HG02571 (cell line): ENCODE measurements at regions not wholly inside any gene's neighbourhood (a gene's known extent, or its start where the extent isn't known, plus 50 kb on each side); places are given as distances from the start of the nearest gene placed in this dataset.

Source experiments
- ATAC-seq: cut with Tn5 transposase; IDR thresholded peaks from one replicate; pipeline ENCODE4 v1.9.1; 2021; ENCODE audit warnings: mild to moderate bottlenecking, moderate library complexity; ENCODE audit not compliant: unreplicated experiment

- no peak for ATAC-seq
Observed at GRCh38 chr5:77846422-77847128, 70.4 kb upstream of the TBCA start.

- ATAC-seq, result no peak
Observed at GRCh38 chr5:77845324-77845646, 69.1 kb upstream of the TBCA start.

DNA sequence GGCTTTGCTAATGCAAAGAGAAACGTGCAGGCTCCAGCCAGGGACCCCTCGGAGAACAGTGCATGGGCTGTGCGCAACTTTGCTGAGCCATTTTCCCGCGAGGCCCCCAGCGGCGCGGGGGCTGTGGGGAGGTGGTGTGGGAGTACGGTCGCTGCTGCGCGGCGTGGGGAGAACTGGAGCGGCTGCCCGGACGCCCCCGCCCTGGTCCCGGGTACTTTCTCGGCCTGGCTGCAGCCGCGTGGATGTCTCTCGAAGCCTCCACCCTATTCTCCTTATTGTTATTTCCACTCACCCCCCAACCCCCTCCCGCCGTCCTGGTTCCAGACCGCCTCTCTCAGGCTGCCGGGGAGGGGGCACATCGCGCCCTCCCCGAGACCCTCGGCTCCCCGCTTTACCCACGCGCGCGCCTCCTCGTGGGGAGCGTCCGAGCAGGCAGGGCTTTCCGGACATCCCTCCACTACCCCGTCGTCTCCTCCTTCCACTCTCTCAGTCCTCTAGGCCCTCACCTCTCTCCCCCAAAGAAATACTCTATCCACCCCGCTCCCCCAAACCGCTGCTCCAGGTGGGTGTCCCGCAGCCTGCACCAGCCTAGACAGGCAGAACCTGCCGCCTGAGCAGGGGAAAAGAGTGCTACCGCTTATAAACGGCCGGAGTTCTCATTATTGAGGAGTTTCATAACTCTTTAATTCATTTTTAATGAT is 68.6 kb upstream of the TBCA start:
- no peak for ATAC-seq

- ATAC-seq, result no peak
Observed at GRCh38 chr5:77844373-77844622, 68.2 kb upstream of the TBCA start.

DNA sequence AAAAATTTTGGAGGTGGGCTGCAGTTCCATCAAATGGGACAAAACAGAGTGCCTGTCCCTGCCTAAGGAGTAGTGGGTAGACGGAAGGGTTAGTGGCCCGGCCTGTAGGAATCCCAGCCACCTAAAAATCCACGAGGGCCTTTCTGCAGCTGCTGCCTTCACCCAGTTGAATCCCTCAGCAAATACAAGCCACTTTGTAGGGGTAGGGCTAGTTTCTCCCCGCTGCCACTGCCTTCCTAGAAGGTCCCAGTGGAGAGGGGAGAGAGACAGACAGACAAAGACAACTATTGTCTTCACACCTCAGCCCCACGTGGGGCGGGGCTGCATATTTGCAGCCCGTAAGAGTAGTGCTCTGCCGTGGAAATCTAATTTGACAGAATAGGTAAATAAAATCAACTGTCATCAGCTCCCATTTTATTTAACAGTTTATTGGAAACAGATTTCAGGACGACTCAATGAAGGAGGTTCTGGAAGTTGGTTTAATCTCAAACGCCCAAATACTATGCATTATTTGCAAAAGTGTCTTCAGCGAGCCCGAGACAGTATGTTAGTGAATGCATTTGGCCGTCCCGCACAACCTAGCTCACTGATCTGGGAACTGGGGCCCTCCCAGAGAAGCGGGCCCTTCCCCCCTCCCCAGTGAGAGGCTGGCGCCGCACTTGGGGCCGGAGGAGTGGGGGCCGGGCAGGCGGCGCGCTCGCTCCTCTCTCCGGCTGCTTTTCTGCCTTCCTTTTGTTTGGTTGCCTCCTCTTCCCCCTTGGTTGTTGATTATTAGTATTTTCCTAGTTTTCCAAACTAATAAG is 67.6 kb upstream of the TBCA start:
- no peak for ATAC-seq

GRCh38 chr5:77842243-77842642 is 66.1 kb upstream of the TBCA start:
- ATAC-seq, result no peak

GRCh38 chr5:77841616-77842015 is 65.5 kb upstream of the TBCA start:
- ATAC-seq, result no peak

DNA sequence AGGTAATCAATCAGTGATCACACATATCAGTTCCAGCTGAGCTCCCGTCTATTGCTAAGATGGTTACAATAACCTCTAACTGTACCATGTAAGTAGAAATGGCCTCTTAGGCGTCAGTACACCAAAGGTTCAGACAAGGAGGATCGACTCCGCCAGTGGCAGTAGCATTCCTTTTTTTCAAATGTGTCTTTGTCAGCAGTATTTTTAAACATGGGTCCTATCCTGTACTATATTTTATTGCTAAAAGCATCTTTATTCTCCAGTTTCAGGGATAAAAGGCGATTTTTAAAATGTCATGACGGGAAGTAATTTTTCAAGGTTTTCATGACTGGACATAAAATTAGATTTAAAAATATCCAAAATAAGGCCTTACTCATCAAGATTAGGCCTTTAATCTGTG is 64.8 kb upstream of the TBCA start:
- ATAC-seq, result no peak

- no peak for ATAC-seq
Observed at GRCh38 chr5:77839691-77840090, 63.6 kb upstream of the TBCA start.

DNA sequence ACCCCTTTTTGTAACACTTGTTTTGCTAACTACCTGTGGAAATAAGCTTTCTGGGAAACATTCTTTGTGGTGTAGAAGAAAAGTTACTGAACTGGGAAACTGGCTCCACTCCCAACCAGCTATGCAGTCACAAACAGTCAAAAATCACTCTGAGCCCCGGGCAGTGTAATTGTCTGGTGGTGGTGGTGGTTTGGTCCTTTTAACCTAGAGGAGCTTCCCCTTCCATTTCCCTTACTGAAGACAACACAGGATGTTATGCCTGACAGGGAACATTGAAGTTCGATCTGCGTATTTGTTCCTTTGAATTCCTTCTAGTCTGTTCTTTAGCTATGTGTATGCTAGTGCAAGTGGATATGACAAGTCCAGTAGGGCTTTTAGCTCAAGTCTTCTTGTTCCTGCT is 56.8 kb upstream of the TBCA start:
- no peak for ATAC-seq

- ATAC-seq, result no peak
Observed at GRCh38 chr5:77832166-77832770, 56.1 kb upstream of the TBCA start.

- no peak for ATAC-seq
Observed at GRCh38 chr5:77828445-77828844, 52.3 kb upstream of the TBCA start.
